SK-N-SH (cell line): ENCODE measurements at regions not wholly inside any gene's neighbourhood (a gene's known extent, or its start where the extent isn't known, plus 50 kb on each side); places are given as distances from the start of the nearest gene placed in this dataset.

ENCODE experiments used
- CTCF ChIA-PET: fragments of 300-600, 350-600 bp; formaldehyde crosslinking; extraction: SDS; loops from one replicate; lab custom pipeline; 2021; lab: Yijun Ruan, JAX
- POLR2A ChIA-PET: fragments of 350-600 bp; sonication (Branson Sonifier 250); formaldehyde crosslinking; extraction: SDS; loops from one replicate; lab custom pipeline; 2020; ENCODE audit warnings: antibody characterized with exemption, inconsistent platforms; lab: Yijun Ruan, JAX
- DNase-seq: peaks from one replicate; pipeline ENCODE4 v3.0.0; 2012
- H2AFZ ChIP-seq: fragments of 200-600 bp; sonication (generic); 2 replicates; pipeline ENCODE4 v1.8.1; 2016; ENCODE audit warnings: antibody characterized with exemption, mild to moderate bottlenecking, low read depth
- H3F3A ChIP-seq: fragments of 200-600 bp; sonication (generic); replicated peaks from 2 replicates; pipeline ENCODE3; 2016; ENCODE audit warnings: antibody characterized with exemption, mild to moderate bottlenecking; ENCODE audit not compliant: insufficient read depth
- H3K27ac ChIP-seq, 2 experiments: fragments of 200-500 bp in 1 of 2; fragments of 200-600 bp in 1 of 2; sonication (Bioruptor generic) in 1 of 2; sonication (generic), shearing (Covaris generic) in 1 of 2; 2 replicates each; pipeline versions ENCODE4 v1.5.1 to v1.6.1; 2014 to 2016; ENCODE audit warnings: low read depth in 2 of 2, inconsistent platforms in 1 of 2, low read length in 1 of 2, mild to moderate bottlenecking in 1 of 2, mixed read lengths in 1 of 2
- H3K27me3 ChIP-seq: fragments of 200-600 bp; sonication (generic), shearing (Covaris generic); 2 replicates; pipeline ENCODE4 v1.6.1; 2016; ENCODE audit warnings: mixed run types; ENCODE audit not compliant: insufficient read depth
- H3K36me3 ChIP-seq, 2 experiments: fragments of 200-500 bp in 1 of 2; fragments of 200-600 bp in 1 of 2; sonication (Bioruptor generic) in 1 of 2; sonication (generic) in 1 of 2; replicated peaks in 1 of 2; 2 replicates each; pipeline versions ENCODE3 to v1.5.1; 2014 to 2016; ENCODE audit warnings: low read length in 1 of 2, mild to moderate bottlenecking in 1 of 2; ENCODE audit not compliant: insufficient read depth in 2 of 2, control insufficient read depth in 1 of 2
- H3K4me1 ChIP-seq, 2 experiments: fragments of 200-500 bp in 1 of 2; fragments of 200-600 bp in 1 of 2; sonication (Bioruptor generic) in 1 of 2; sonication (generic), shearing (Covaris generic) in 1 of 2; 2 replicates each; pipeline versions ENCODE4 v1.5.1 to v1.6.1; 2014 to 2016; ENCODE audit warnings: low read depth in 1 of 2, low read length in 1 of 2, mixed run types in 1 of 2; ENCODE audit not compliant: insufficient read depth in 2 of 2, control insufficient read depth in 1 of 2
- H3K4me2 ChIP-seq: fragments of 200-600 bp; sonication (generic), shearing (Covaris generic); 2 replicates; pipeline ENCODE4 v1.6.1; 2017; ENCODE audit warnings: mixed run types
- H3K4me3 ChIP-seq, 2 experiments: fragments of 200-500 bp in 1 of 2; fragments of 200-600 bp in 1 of 2; sonication (Bioruptor generic) in 1 of 2; sonication (generic), shearing (Covaris generic) in 1 of 2; 2 replicates each; pipeline versions ENCODE4 v1.5.1 to v1.8.1; 2014 to 2016; ENCODE audit warnings: low read depth in 2 of 2, inconsistent platforms in 1 of 2, low read length in 1 of 2, mild to moderate bottlenecking in 1 of 2, mixed read lengths in 1 of 2, moderate library complexity in 1 of 2
- H3K79me2 ChIP-seq: fragments of 200-600 bp; sonication (generic); 2 replicates; pipeline ENCODE4 v1.8.1; 2017; ENCODE audit warnings: mild to moderate bottlenecking; ENCODE audit not compliant: insufficient read depth
- H3K9ac ChIP-seq: fragments of 200-600 bp; sonication (generic); 2 replicates; pipeline ENCODE4 v1.6.1; 2017; ENCODE audit warnings: mixed run types
- H3K9me2 ChIP-seq: fragments of 200-600 bp; sonication (generic); 2 replicates; pipeline ENCODE4 v1.6.1; 2017; ENCODE audit warnings: mixed run types
- H3K9me3 ChIP-seq: fragments of 200-600 bp; sonication (generic); 2 replicates; pipeline ENCODE4 v1.6.1; 2017; ENCODE audit warnings: mixed run types, mild to moderate bottlenecking, moderate library complexity
- H4K20me1 ChIP-seq: fragments of 200-600 bp; sonication (generic); 2 replicates; pipeline ENCODE4 v1.6.1; 2017; ENCODE audit warnings: mild to moderate bottlenecking, mixed run types; ENCODE audit not compliant: insufficient read depth
- CHD2 ChIP-seq: fragments of 150-350 bp; IDR thresholded peaks from 2 replicates; pipeline ENCODE4 v1.6.1; 2018; ENCODE audit warnings: low read length; ENCODE audit not compliant: partially characterized antibody
- ELF1 ChIP-seq: IDR thresholded peaks from 2 replicates; pipeline ENCODE4 v1.4.0; 2012
- EP300 ChIP-seq, 2 experiments: IDR thresholded peaks; 2 replicates each; pipeline versions ENCODE4 v1.4.0 to v1.6.1; 2012; ENCODE audit warnings: borderline replicate concordance in 1 of 2, low read depth in 1 of 2, low read length in 1 of 2
- EZH2phosphoT487 ChIP-seq: fragments of 200-600 bp; sonication (generic); IDR thresholded peaks from 2 replicates; pipeline ENCODE4 v1.6.1; 2017; ENCODE audit warnings: low read depth, mixed run types, mild to moderate bottlenecking, antibody characterized with exemption, moderate library complexity, borderline replicate concordance
- FOXJ3 ChIP-seq: sonication (generic); formaldehyde crosslinking; IDR thresholded peaks from 2 replicates; pipeline ENCODE4 v1.5.1; 2020; ENCODE audit warnings: mild to moderate bottlenecking, missing genetic modification reagents
- FOXM1 ChIP-seq: IDR thresholded peaks from 2 replicates; pipeline ENCODE4 v1.4.0; 2012; ENCODE audit warnings: low read depth, mild to moderate bottlenecking
- GABPA ChIP-seq: IDR thresholded peaks from 2 replicates; pipeline ENCODE4 v1.4.0; 2012; ENCODE audit warnings: low read depth, mild to moderate bottlenecking
- IRF3 ChIP-seq: fragments of 150-350 bp; IDR thresholded peaks from 2 replicates; pipeline ENCODE4 v1.6.1; 2016; ENCODE audit warnings: mild to moderate bottlenecking, low read depth, low read length
- MEF2A ChIP-seq: IDR thresholded peaks from 2 replicates; pipeline ENCODE4 v1.4.0; 2012; ENCODE audit warnings: low read depth, borderline replicate concordance
- MXI1 ChIP-seq: IDR thresholded peaks from 2 replicates; pipeline ENCODE4 v1.6.1; 2012; ENCODE audit warnings: mild to moderate bottlenecking, low read depth, low read length, improper control_type of control experiment
- POLR2AphosphoS5 ChIP-seq: IDR thresholded peaks from 2 replicates; pipeline ENCODE4 v1.6.1; 2012; ENCODE audit warnings: low read depth, low read length
- RCOR1 ChIP-seq: fragments of 150-350 bp; IDR thresholded peaks from 2 replicates; pipeline ENCODE4 v1.6.1; 2017; ENCODE audit warnings: antibody characterized with exemption, low read length
- RFX5 ChIP-seq: IDR thresholded peaks from 2 replicates; pipeline ENCODE4 v1.6.1; 2012; ENCODE audit warnings: mild to moderate bottlenecking, improper control_type of control experiment, low read length
- RXRA ChIP-seq: IDR thresholded peaks from 2 replicates; pipeline ENCODE4 v1.4.0; 2012; ENCODE audit warnings: low read depth, mild to moderate bottlenecking, borderline replicate concordance
- SMC3 ChIP-seq: IDR thresholded peaks from 2 replicates; pipeline ENCODE4 v1.6.1; 2012; ENCODE audit warnings: low read depth, low read length, improper control_type of control experiment
- TAF1 ChIP-seq: IDR thresholded peaks from 2 replicates; pipeline ENCODE4 v1.6.1; 2012; ENCODE audit warnings: low read depth, mild to moderate bottlenecking, low read length, moderate library complexity, borderline replicate concordance
- TEAD4 ChIP-seq: IDR thresholded peaks from 2 replicates; pipeline ENCODE4 v1.4.0; 2012; ENCODE audit warnings: mild to moderate bottlenecking, borderline replicate concordance; ENCODE audit not compliant: insufficient read depth
- WGBS: methylation state at CpG from one replicate; pipeline ENCODE4 v1.1.6; 2017; ENCODE audit warnings: low lambda C conversion rate; 5-methylcytosine and 5-hydroxymethylcytosine counted together
- TF ChIP-seq, protein P1 (sequence below): IDR thresholded peaks from 2 replicates; pipeline ENCODE4; 2012
- TF ChIP-seq, protein P2 (sequence below): IDR thresholded peaks from 2 replicates; pipeline ENCODE4 v1.4.0; 2012; ENCODE audit warnings: low read depth, borderline replicate concordance
- TF ChIP-seq, protein P3 (sequence below): fragments of 200-600 bp; sonication (generic); IDR thresholded peaks from 2 replicates; pipeline ENCODE4 v1.6.1; 2017; ENCODE audit warnings: antibody characterized with exemption, mild to moderate bottlenecking, moderate library complexity

DNA sequence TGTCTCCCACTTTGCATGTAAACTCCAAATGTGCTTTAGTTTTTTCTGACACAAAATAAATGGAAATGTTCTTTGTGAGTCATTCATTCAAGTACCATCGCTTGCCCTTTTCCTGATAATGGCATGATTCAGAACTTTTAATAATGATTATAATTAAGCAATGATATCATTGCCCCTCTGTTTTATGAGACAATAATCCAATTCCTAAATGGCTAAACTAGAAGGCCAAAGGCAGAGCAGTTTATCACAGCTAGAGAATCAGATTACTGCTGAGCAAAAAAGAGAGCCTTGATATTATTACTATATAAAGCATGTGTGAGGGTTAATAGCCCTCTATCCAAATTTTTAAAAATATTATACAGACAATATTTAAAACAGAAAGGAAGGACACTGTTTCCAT is 484.2 kb upstream of the PTPRD start:
- H3K79me2 ChIP-seq: no peaks in the 10 kb centered on the region
- no peaks in the 10 kb centered on the region for H4K20me1 ChIP-seq
- DNase-seq: no peak
- H3K27me3 ChIP-seq: no peaks in the 10 kb centered on the region
- H3K9me2 ChIP-seq: no peaks in the 10 kb centered on the region
- H3K4me1 ChIP-seq: no peaks in the 10 kb centered on the region
- H3K27ac ChIP-seq: no peak overlapping the region
- H2AFZ ChIP-seq: no peak overlapping the region
- H3F3A ChIP-seq: no peaks in the 10 kb centered on the region
- POLR2A ChIA-PET: no interaction called here
- no peak overlapping the region for H3K4me3 ChIP-seq
- TF ChIP-seq RFX5: no peak
- no peak for TF ChIP-seq EP300 (IDR thresholded peaks at IDR 0.05; ENCODE audit: borderline replicate concordance in 1 of 2, low read depth in 1 of 2, low read length in 1 of 2)
- no peak for TF ChIP-seq SMC3
- no peak for TF ChIP-seq EZH2phosphoT487
- no peak for TF ChIP-seq GABPA
- TF ChIP-seq, protein P1, sequence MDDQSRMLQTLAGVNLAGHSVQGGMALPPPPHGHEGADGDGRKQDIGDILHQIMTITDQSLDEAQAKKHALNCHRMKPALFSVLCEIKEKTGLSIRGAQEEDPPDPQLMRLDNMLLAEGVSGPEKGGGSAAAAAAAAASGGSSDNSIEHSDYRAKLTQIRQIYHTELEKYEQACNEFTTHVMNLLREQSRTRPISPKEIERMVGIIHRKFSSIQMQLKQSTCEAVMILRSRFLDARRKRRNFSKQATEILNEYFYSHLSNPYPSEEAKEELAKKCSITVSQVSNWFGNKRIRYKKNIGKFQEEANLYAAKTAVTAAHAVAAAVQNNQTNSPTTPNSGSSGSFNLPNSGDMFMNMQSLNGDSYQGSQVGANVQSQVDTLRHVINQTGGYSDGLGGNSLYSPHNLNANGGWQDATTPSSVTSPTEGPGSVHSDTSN: no peak
- no peak for TF ChIP-seq RCOR1
- no peak for TF ChIP-seq ELF1
- TF ChIP-seq FOXJ3 (CRISPR knock-in tag): no peak
- no peak for TF ChIP-seq RXRA
- TF ChIP-seq, protein P2, sequence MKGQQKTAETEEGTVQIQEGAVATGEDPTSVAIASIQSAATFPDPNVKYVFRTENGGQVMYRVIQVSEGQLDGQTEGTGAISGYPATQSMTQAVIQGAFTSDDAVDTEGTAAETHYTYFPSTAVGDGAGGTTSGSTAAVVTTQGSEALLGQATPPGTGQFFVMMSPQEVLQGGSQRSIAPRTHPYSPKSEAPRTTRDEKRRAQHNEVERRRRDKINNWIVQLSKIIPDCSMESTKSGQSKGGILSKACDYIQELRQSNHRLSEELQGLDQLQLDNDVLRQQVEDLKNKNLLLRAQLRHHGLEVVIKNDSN: no peak
- no peak for TF ChIP-seq MXI1
- no peak for TF ChIP-seq CHD2
- no peak for TF ChIP-seq FOXM1
- TF ChIP-seq MEF2A: no peak
- no peak for TF ChIP-seq TAF1
- TF ChIP-seq TEAD4: no peak
- H3K9me3 ChIP-seq: no peaks in the 10 kb centered on the region
- H3K4me2 ChIP-seq: no peak overlapping the region
- WGBS: 9% methylated on average over 1 of the region's 1 CpG
- no peak overlapping the region for H3K9ac ChIP-seq
- no peaks in the 10 kb centered on the region for H3K36me3 ChIP-seq
- CTCF ChIA-PET: no interaction called here

GRCh38 chr9:11103525-11103924 is 490.7 kb upstream of the PTPRD start:
- Histone ChIP-seq H3K36me3 (no peaks in the 10 kb centered on the region), H3K27me3 (no peaks in the 10 kb centered on the region), H3K4me1 (no peaks in the 10 kb centered on the region), H3K9me2 (no peaks in the 10 kb centered on the region), H3K9ac (no peak overlapping the region), H3K9me3 (no peaks in the 10 kb centered on the region), H3K4me2 (no peak overlapping the region), H3K4me3 (no peak overlapping the region), H3F3A (no peaks in the 10 kb centered on the region), H2AFZ (no peak overlapping the region), H3K79me2 (no peaks in the 10 kb centered on the region), H4K20me1 (no peaks in the 10 kb centered on the region), H3K27ac (no peak overlapping the region)
- no peak for TF ChIP-seq MXI1
- TF ChIP-seq ELF1: no peak
- TF ChIP-seq, protein P3, sequence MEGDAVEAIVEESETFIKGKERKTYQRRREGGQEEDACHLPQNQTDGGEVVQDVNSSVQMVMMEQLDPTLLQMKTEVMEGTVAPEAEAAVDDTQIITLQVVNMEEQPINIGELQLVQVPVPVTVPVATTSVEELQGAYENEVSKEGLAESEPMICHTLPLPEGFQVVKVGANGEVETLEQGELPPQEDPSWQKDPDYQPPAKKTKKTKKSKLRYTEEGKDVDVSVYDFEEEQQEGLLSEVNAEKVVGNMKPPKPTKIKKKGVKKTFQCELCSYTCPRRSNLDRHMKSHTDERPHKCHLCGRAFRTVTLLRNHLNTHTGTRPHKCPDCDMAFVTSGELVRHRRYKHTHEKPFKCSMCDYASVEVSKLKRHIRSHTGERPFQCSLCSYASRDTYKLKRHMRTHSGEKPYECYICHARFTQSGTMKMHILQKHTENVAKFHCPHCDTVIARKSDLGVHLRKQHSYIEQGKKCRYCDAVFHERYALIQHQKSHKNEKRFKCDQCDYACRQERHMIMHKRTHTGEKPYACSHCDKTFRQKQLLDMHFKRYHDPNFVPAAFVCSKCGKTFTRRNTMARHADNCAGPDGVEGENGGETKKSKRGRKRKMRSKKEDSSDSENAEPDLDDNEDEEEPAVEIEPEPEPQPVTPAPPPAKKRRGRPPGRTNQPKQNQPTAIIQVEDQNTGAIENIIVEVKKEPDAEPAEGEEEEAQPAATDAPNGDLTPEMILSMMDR: no peak
- no peak for TF ChIP-seq POLR2AphosphoS5
- TF ChIP-seq IRF3: no peak
- TF ChIP-seq FOXJ3 (CRISPR knock-in tag): no peak
- ChIA-PET POLR2A (no interaction called here), CTCF (no interaction called here)
- DNase-seq: no peak
- WGBS: 0% methylated on average over 2 of the region's 2 CpGs
